HCT116 (cell line): ENCODE measurements at regions not wholly inside any gene's neighbourhood (a gene's known extent, or its start where the extent isn't known, plus 50 kb on each side); places are given as distances from the start of the nearest gene placed in this dataset.

Source experiments
- ATAC-seq: fragments of 200-7000 bp; cut with Tn5 transposase; 2 replicates; pipeline ENCODE4 v1.9.1; 2020; ENCODE audit warnings: mild to moderate bottlenecking, moderate library complexity
- BruUV-seq: library from RNA; stranded (reverse); fragments of 400-500 nt; replicated peaks from 2 replicates; lab custom pipeline; 2021; lab: Mats Ljungman, UMichigan
- CTCF ChIA-PET: fragments of 300-600 bp; sonication (Branson Sonifier 250); formaldehyde crosslinking; loops from one replicate; lab custom pipeline; 2021; ENCODE audit warnings: antibody characterized with exemption; lab: Charles Lee
- POLR2A ChIA-PET: fragments of 300-600, 350-600 bp; sonication (Branson Sonifier 250); formaldehyde crosslinking; loops from one replicate; lab custom pipeline; 2021; ENCODE audit warnings: antibody characterized with exemption; lab: Charles Lee
- RAD21 ChIA-PET, 2 experiments: fragments of 300-600 bp; sonication (Branson Sonifier 250); formaldehyde crosslinking; loops; one replicate each; lab custom pipeline; 2023; ENCODE audit warnings: low total read pairs in 2 of 2; ENCODE audit not compliant: uncharacterized antibody in 2 of 2, unreplicated experiment in 2 of 2, low non-redundant PET in 1 of 2; lab: Charles Lee
- DNase-seq: peaks from one replicate; pipeline ENCODE4 v3.0.0-alpha.2; 2010; ENCODE audit warnings: low read depth, low spot score
- H2AFZ ChIP-seq: fragments of 200-600 bp; shearing (Covaris generic), sonication (generic); 2 replicates; pipeline ENCODE4 v1.6.1; 2017; ENCODE audit warnings: low read depth, mixed run types, mixed read lengths, antibody characterized with exemption, low read length; ENCODE audit not compliant: poor library complexity, severe bottlenecking
- H3K27ac ChIP-seq: 2 replicates; pipeline ENCODE4 v1.5.1; 2012; ENCODE audit warnings: low read depth, low read length
- H3K27me3 ChIP-seq: fragments of 200-600 bp; sonication (generic); 2 replicates; pipeline ENCODE4 v1.6.1; 2016; ENCODE audit warnings: mixed run types, low read length, mixed read lengths; ENCODE audit not compliant: insufficient read depth
- H3K36me3 ChIP-seq, 2 experiments: fragments of 200-500 bp in 1 of 2; fragments of 200-600 bp in 1 of 2; sonication (Bioruptor generic) in 1 of 2; sonication (generic) in 1 of 2; 2 replicates each; pipeline versions ENCODE4 v1.5.1 to v1.6.1; 2014 to 2016; ENCODE audit warnings: low read length in 2 of 2, inconsistent platforms in 1 of 2, mixed read lengths in 1 of 2, mixed run types in 1 of 2; ENCODE audit not compliant: insufficient read depth in 2 of 2, control insufficient read depth in 1 of 2
- H3K4me1 ChIP-seq, 2 experiments: fragments of 200-600 bp in 1 of 2; sonication (generic) in 1 of 2; 2 replicates each; pipeline versions ENCODE4 v1.5.1 to v1.6.1; 2012 to 2017; ENCODE audit warnings: low read length in 2 of 2, inconsistent platforms in 1 of 2, mild to moderate bottlenecking in 1 of 2, mixed read lengths in 1 of 2, mixed run types in 1 of 2, moderate library complexity in 1 of 2; ENCODE audit not compliant: insufficient read depth in 2 of 2, control insufficient read depth in 1 of 2
- H3K4me2 ChIP-seq: fragments of 200-600 bp; sonication (generic); 2 replicates; pipeline ENCODE4 v1.6.1; 2017; ENCODE audit warnings: mixed run types, low read length, mixed read lengths
- H3K4me3 ChIP-seq, 2 experiments: fragments of 200-600 bp in 1 of 2; sonication (generic) in 1 of 2; replicated peaks in 1 of 2; 2 replicates each; pipeline ENCODE4 v1.5.1; 2011 to 2016; ENCODE audit warnings: low read length in 2 of 2, control low read depth in 1 of 2, low read depth in 1 of 2, mild to moderate bottlenecking in 1 of 2, mixed read lengths in 1 of 2, mixed run types in 1 of 2
- H3K79me2 ChIP-seq: fragments of 200-600 bp; sonication (generic); 2 replicates; pipeline ENCODE4 v1.6.1; 2017; ENCODE audit warnings: mild to moderate bottlenecking, mixed run types, low read length, moderate library complexity, mixed read lengths; ENCODE audit not compliant: insufficient read depth
- H3K9ac ChIP-seq: fragments of 200-600 bp; sonication (generic); 2 replicates; pipeline ENCODE4 v1.6.1; 2016; ENCODE audit warnings: low read length, mixed read lengths
- H3K9me2 ChIP-seq: fragments of 200-600 bp; sonication (generic), shearing (Covaris generic); 2 replicates; pipeline ENCODE4 v1.6.1; 2017; ENCODE audit warnings: mixed run types, mild to moderate bottlenecking, moderate library complexity; ENCODE audit not compliant: insufficient read depth
- H3K9me3 ChIP-seq, 2 experiments: fragments of 200-500 bp in 1 of 2; fragments of 200-600 bp in 1 of 2; sonication (Bioruptor generic) in 1 of 2; sonication (generic) in 1 of 2; 2 replicates each; pipeline ENCODE4 v1.6.1; 2014 to 2017; ENCODE audit warnings: low read length in 2 of 2, mixed read lengths in 2 of 2, inconsistent platforms in 1 of 2, low read depth in 1 of 2, mild to moderate bottlenecking in 1 of 2, mixed run types in 1 of 2, moderate library complexity in 1 of 2; ENCODE audit not compliant: control insufficient read depth in 1 of 2, insufficient read depth in 1 of 2
- H4K20me1 ChIP-seq: fragments of 200-600 bp; sonication (generic), shearing (Covaris generic); 2 replicates; pipeline ENCODE4 v1.6.1; 2017; ENCODE audit warnings: mixed run types, mild to moderate bottlenecking, moderate library complexity; ENCODE audit not compliant: insufficient read depth
- EGR1 ChIP-seq: IDR thresholded peaks from 2 replicates; pipeline ENCODE4 v1.6.1; 2012; ENCODE audit warnings: low read depth
- ELF1 ChIP-seq: IDR thresholded peaks from 2 replicates; pipeline ENCODE4 v1.6.1; 2012; ENCODE audit warnings: low read depth, borderline replicate concordance
- EZH2 ChIP-seq: fragments of 200-600 bp; sonication (generic); IDR thresholded peaks from 2 replicates; pipeline ENCODE4 v1.6.1; 2017; ENCODE audit warnings: antibody characterized with exemption, mixed run types
- EZH2phosphoT487 ChIP-seq: fragments of 200-600 bp; IDR thresholded peaks from 2 replicates; pipeline ENCODE4 v1.6.1; 2018; ENCODE audit warnings: antibody characterized with exemption, borderline replicate concordance
- FOSL1 ChIP-seq: IDR thresholded peaks from 2 replicates; pipeline ENCODE4 v1.6.1; 2012; ENCODE audit warnings: low read depth
- JUND ChIP-seq: IDR thresholded peaks from 2 replicates; pipeline ENCODE4 v1.6.1; 2012
- POLR2A ChIP-seq: IDR thresholded peaks from 2 replicates; pipeline ENCODE4 v1.7.0; 2011; ENCODE audit warnings: borderline replicate concordance; ENCODE audit not compliant: insufficient read depth, insufficient read length; ENCODE audit errors: extremely low read depth
- POLR2AphosphoS5 ChIP-seq: IDR thresholded peaks from 2 replicates; pipeline ENCODE4 v1.6.1; 2011; ENCODE audit warnings: mild to moderate bottlenecking, low read depth, low read length, moderate library complexity
- RAD21 ChIP-seq: IDR thresholded peaks from 2 replicates; pipeline ENCODE4 v1.6.1; 2012; ENCODE audit warnings: low read depth, mild to moderate bottlenecking
- SIN3A ChIP-seq: IDR thresholded peaks from 2 replicates; pipeline ENCODE4 v1.6.1; 2012; ENCODE audit warnings: low read depth
- SP1 ChIP-seq: IDR thresholded peaks from 2 replicates; pipeline ENCODE4 v1.6.1; 2012; ENCODE audit warnings: low read depth
- SRF ChIP-seq: IDR thresholded peaks from 2 replicates; pipeline ENCODE4 v1.6.1; 2012; ENCODE audit warnings: low read depth
- TCF7L2 ChIP-seq: IDR thresholded peaks from 2 replicates; pipeline ENCODE4 v1.7.0; 2011; ENCODE audit warnings: borderline replicate concordance, inconsistent platforms; ENCODE audit not compliant: insufficient read depth, insufficient read length; ENCODE audit errors: extremely low read depth
- ZFX ChIP-seq: fragments of 450-650 bp; IDR thresholded peaks from 2 replicates; pipeline ENCODE4 v1.6.1; 2017
- ZNF274 ChIP-seq: fragments of 200-500 bp; sonication (Bioruptor generic); IDR thresholded peaks from 2 replicates; pipeline ENCODE4 v1.6.1; 2014; ENCODE audit warnings: mild to moderate bottlenecking, low read depth, low read length, inconsistent platforms
- intact Hi-C: fragments of 100-400 bp; cut with micrococcal nuclease; formaldehyde crosslinking; loops from 2 replicates; pipeline ENCODE4 v1.10.0; 2022
- TF ChIP-seq, protein P1 (sequence below): IDR thresholded peaks from 2 replicates; pipeline ENCODE4 v1.6.1; 2012
- TF ChIP-seq, protein P2 (sequence below): IDR thresholded peaks from 2 replicates; pipeline ENCODE4 v1.6.1; 2012; ENCODE audit warnings: low read depth
- TF ChIP-seq, protein P3 (sequence below): IDR thresholded peaks from 2 replicates; pipeline ENCODE4 v1.6.1; 2012
- TF ChIP-seq, protein P4 (sequence below), 3 experiments: fragments of 200-600 bp in 1 of 3; sonication (generic) in 1 of 3; IDR thresholded peaks in 2 of 3; conservative IDR thresholded peaks in 1 of 3; 2 replicates each; pipeline ENCODE4 v1.5.1; 2012 to 2017; ENCODE audit warnings: low read depth in 2 of 3, low read length in 2 of 3, antibody characterized with exemption in 1 of 3, borderline replicate concordance in 1 of 3, control low read depth in 1 of 3, mild to moderate bottlenecking in 1 of 3, mixed read lengths in 1 of 3, mixed run types in 1 of 3, moderate library complexity in 1 of 3; ENCODE audit not compliant: insufficient read depth in 1 of 3

DNA sequence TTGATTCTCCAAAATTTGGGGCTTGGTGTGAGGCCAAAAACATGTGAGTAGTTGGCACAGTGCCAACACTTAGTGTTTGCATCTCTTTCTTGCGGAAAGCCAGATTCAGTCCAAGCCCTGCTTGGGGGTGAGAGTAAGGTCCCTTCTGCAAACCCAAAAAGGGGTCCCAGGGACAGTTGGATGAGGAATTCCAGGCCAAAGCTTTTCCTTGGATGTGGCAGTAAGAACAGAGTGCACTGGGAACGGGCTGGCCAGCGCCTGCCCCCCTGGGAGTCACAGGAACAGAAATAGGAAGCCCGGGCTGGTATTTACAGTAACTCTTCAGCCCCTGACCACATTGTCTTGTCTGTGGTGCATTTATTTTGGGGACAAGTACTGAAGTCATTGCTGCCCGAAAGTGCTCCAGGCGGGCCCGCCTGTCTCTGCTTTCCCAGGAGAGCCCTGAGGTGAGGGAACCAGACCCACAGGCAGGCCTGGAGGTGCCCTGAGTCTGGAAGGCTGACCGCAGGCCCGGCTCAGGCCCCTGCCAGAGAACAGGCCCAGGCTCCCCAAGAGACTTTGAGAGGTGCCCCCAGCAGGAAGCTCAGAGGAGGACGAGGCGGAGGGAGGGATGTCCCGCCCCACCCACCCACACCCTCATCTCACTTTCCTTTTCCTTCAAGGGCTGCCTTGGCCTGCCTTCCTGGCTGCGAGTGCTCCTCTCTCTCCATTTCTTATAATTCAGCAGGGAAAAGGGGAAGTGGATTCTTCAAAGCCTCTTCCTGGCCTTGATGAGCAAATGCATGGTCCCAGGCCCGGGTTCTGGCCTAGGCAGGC lies 218.4 kb downstream of the MAFB start:
- no peak overlapping the region for H2AFZ ChIP-seq
- TF ChIP-seq POLR2A (no peak), EZH2phosphoT487 (no peak), ZFX (no peak), EGR1 (no peak), ZNF274 (no peak), EZH2 (no peak), SIN3A (no peak), SRF (no peak), SP1 (no peak), JUND (no peak), RAD21 (no peak), POLR2AphosphoS5 (no peak), ELF1 (no peak), TCF7L2 (no peak), FOSL1 (no peak)
- TF ChIP-seq, protein P1, sequence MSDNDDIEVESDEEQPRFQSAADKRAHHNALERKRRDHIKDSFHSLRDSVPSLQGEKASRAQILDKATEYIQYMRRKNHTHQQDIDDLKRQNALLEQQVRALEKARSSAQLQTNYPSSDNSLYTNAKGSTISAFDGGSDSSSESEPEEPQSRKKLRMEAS = no peak
- TF ChIP-seq, protein P2, sequence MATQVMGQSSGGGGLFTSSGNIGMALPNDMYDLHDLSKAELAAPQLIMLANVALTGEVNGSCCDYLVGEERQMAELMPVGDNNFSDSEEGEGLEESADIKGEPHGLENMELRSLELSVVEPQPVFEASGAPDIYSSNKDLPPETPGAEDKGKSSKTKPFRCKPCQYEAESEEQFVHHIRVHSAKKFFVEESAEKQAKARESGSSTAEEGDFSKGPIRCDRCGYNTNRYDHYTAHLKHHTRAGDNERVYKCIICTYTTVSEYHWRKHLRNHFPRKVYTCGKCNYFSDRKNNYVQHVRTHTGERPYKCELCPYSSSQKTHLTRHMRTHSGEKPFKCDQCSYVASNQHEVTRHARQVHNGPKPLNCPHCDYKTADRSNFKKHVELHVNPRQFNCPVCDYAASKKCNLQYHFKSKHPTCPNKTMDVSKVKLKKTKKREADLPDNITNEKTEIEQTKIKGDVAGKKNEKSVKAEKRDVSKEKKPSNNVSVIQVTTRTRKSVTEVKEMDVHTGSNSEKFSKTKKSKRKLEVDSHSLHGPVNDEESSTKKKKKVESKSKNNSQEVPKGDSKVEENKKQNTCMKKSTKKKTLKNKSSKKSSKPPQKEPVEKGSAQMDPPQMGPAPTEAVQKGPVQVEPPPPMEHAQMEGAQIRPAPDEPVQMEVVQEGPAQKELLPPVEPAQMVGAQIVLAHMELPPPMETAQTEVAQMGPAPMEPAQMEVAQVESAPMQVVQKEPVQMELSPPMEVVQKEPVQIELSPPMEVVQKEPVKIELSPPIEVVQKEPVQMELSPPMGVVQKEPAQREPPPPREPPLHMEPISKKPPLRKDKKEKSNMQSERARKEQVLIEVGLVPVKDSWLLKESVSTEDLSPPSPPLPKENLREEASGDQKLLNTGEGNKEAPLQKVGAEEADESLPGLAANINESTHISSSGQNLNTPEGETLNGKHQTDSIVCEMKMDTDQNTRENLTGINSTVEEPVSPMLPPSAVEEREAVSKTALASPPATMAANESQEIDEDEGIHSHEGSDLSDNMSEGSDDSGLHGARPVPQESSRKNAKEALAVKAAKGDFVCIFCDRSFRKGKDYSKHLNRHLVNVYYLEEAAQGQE = no peak
- TF ChIP-seq, protein P3, sequence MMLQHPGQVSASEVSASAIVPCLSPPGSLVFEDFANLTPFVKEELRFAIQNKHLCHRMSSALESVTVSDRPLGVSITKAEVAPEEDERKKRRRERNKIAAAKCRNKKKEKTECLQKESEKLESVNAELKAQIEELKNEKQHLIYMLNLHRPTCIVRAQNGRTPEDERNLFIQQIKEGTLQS = no peak
- TF ChIP-seq, protein P4, sequence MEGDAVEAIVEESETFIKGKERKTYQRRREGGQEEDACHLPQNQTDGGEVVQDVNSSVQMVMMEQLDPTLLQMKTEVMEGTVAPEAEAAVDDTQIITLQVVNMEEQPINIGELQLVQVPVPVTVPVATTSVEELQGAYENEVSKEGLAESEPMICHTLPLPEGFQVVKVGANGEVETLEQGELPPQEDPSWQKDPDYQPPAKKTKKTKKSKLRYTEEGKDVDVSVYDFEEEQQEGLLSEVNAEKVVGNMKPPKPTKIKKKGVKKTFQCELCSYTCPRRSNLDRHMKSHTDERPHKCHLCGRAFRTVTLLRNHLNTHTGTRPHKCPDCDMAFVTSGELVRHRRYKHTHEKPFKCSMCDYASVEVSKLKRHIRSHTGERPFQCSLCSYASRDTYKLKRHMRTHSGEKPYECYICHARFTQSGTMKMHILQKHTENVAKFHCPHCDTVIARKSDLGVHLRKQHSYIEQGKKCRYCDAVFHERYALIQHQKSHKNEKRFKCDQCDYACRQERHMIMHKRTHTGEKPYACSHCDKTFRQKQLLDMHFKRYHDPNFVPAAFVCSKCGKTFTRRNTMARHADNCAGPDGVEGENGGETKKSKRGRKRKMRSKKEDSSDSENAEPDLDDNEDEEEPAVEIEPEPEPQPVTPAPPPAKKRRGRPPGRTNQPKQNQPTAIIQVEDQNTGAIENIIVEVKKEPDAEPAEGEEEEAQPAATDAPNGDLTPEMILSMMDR (IDR thresholded peaks at IDR 0.05 in 2 of 3, conservative IDR thresholded peaks at IDR 0.05 in 1 of 3; ENCODE audit: borderline replicate concordance in 1 of 3, insufficient read depth in 1 of 3, low read depth in 2 of 3, low read length in 2 of 3) = no peak
- no peaks in the 10 kb centered on the region for H3K9me3 ChIP-seq
- H3K79me2 ChIP-seq = no peaks in the 10 kb centered on the region
- no peak overlapping the region for H3K9ac ChIP-seq
- ChIA-PET RAD21 (no interaction called here), CTCF (interaction anchor here (0.8 to 1.3 kb wide), 4 partner anchors 16 to 1359 kb away, joined by 3 read pairs; no protein-coding TSS in a partner anchor), POLR2A (no interaction called here)
- H3K27me3 ChIP-seq = peaks cover 6% of the 10 kb centered on the region; the same call in 1 of the 2 replicates
- H3K4me2 ChIP-seq = no peak overlapping the region
- intact Hi-C loops = no loop called here
- H3K36me3 ChIP-seq = no peaks in the 10 kb centered on the region
- H3K4me3 ChIP-seq = no peak overlapping the region
- no TSS peak for BruUV-seq
- H3K4me1 ChIP-seq = no peaks in the 10 kb centered on the region
- no peaks in the 10 kb centered on the region for H3K9me2 ChIP-seq
- H3K27ac ChIP-seq = no peak overlapping the region
- DNase-seq = no peak
- no peak for ATAC-seq
- no peaks in the 10 kb centered on the region for H4K20me1 ChIP-seq
